Keratinocyte (primary cell): ENCODE measurements at regions not wholly inside any gene's neighbourhood (a gene's known extent, or its start where the extent isn't known, plus 50 kb on each side); places are given as distances from the start of the nearest gene placed in this dataset.

Experiments used
- DNase-seq: peaks from one replicate; pipeline ENCODE4 v3.0.0-alpha.2; 2011; ENCODE audit warnings: low read depth, missing footprints, low spot score
- FAIRE-seq: peaks from 2 replicates; lab custom pipeline; 2011; peaks lifted over from hg19 to GRCh38; lab: Jason Lieb, UNC
- H2AFZ ChIP-seq: 2 replicates; pipeline ENCODE4 v1.6.0; 2012; ENCODE audit warnings: low read length, control low read depth, inconsistent platforms; ENCODE audit not compliant: control insufficient read depth
- H3K27ac ChIP-seq: 2 replicates; pipeline ENCODE4 v1.5.1; 2011; ENCODE audit warnings: low read length; ENCODE audit not compliant: control insufficient read depth, insufficient read depth
- H3K27me3 ChIP-seq: 3 replicates; pipeline ENCODE4 v1.6.0; 2011; ENCODE audit warnings: low read length; ENCODE audit not compliant: control insufficient read depth, insufficient read depth; ENCODE audit errors: extremely low read depth
- H3K36me3 ChIP-seq, 2 experiments: 2 replicates in 1 of 2; 3 replicates in 1 of 2; pipeline ENCODE4 v1.5.1; 2011; ENCODE audit warnings: low read length in 2 of 2, mild to moderate bottlenecking in 1 of 2; ENCODE audit not compliant: control insufficient read depth in 2 of 2, insufficient read depth in 2 of 2; ENCODE audit errors: extremely low read depth in 1 of 2
- H3K4me1 ChIP-seq: 3 replicates; pipeline ENCODE4 v1.5.1; 2011; ENCODE audit warnings: low read length; ENCODE audit not compliant: control insufficient read depth, insufficient read depth; ENCODE audit errors: extremely low read depth
- H3K4me2 ChIP-seq: 3 replicates; pipeline ENCODE4 v1.6.0; 2011; ENCODE audit warnings: low read depth, low read length; ENCODE audit not compliant: control insufficient read depth, insufficient read depth; ENCODE audit errors: extremely low read depth
- H3K4me3 ChIP-seq, 3 experiments: fragments of 200-600 bp in 1 of 3; sonication (generic) in 1 of 3; 2 replicates in 2 of 3; 3 replicates in 1 of 3; pipeline ENCODE4 v1.5.1; 2011 to 2016; ENCODE audit warnings: low read length in 3 of 3, mild to moderate bottlenecking in 3 of 3, control low read depth in 2 of 3, inconsistent platforms in 1 of 3, low read depth in 1 of 3, mixed read lengths in 1 of 3, mixed run types in 1 of 3, moderate library complexity in 1 of 3; ENCODE audit not compliant: control insufficient read depth in 2 of 3, insufficient read depth in 2 of 3; ENCODE audit errors: extremely low read depth in 1 of 3
- H3K79me2 ChIP-seq: 2 replicates; pipeline ENCODE4 v1.6.0; 2012; ENCODE audit warnings: low read length; ENCODE audit not compliant: control insufficient read depth, insufficient read depth
- H3K9ac ChIP-seq: 3 replicates; pipeline ENCODE4 v1.6.0; 2011; ENCODE audit warnings: low read length; ENCODE audit not compliant: control insufficient read depth, insufficient read depth; ENCODE audit errors: extremely low read depth
- H3K9me1 ChIP-seq: 3 replicates; pipeline ENCODE4 v1.6.0; 2011; ENCODE audit warnings: low read length; ENCODE audit not compliant: control insufficient read depth, insufficient read depth; ENCODE audit errors: extremely low read depth
- H3K9me3 ChIP-seq: 2 replicates; pipeline ENCODE4 v1.5.1; 2012; ENCODE audit warnings: low read depth, low read length; ENCODE audit not compliant: control insufficient read depth
- H4K20me1 ChIP-seq: 3 replicates; pipeline ENCODE4 v1.6.0; 2011; ENCODE audit warnings: low read length; ENCODE audit not compliant: control insufficient read depth, insufficient read depth; ENCODE audit errors: extremely low read depth
- EZH2 ChIP-seq: IDR thresholded peaks from one replicate; pipeline ENCODE4 v1.6.1; 2012; ENCODE audit warnings: inconsistent platforms, mild to moderate bottlenecking, low read length, moderate library complexity
- dilution Hi-C: fragments of 300-500 bp; cut with MboI; formaldehyde crosslinking; loops from one replicate; pipeline ENCODE4 v1.7.0; 2020; ENCODE audit warnings: low sequenced_read_pairs; ENCODE audit not compliant: extremely low pct_ligation_motif_present
- TF ChIP-seq, protein P1 (sequence below), 3 experiments: IDR thresholded peaks in 1 of 3; conservative IDR thresholded peaks in 1 of 3; optimal IDR thresholded peaks in 1 of 3; 2 replicates in 2 of 3; 3 replicates in 1 of 3; pipeline versions ENCODE3 to v1.5.1; 2011; ENCODE audit warnings: low read length in 3 of 3, mild to moderate bottlenecking in 3 of 3, moderate library complexity in 2 of 3, control low read depth in 1 of 3, inconsistent platforms in 1 of 3; ENCODE audit not compliant: insufficient read depth in 2 of 3; ENCODE audit errors: extremely low read depth in 1 of 3

DNA sequence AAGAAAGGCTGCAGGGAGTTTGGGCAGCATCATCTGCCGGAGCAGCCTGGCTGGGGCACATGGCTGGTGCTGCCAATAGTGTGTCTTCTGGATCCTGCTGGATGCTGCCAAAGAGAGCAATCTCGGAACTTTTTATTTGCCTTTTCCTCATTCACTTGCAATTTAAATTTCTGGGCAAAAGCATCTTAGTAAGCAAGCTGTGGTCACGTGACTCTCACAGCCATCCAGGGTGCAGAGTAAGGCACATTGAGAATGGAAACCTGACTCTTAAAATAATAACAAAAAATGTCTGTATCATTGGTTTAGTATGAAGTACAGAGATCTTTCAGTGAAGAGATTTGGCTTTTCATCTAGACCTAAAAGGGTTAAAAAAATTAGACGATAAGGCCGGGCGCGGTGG lies 910.3 kb downstream of the STIM2 start:
- dilution Hi-C loops: no loop called here

GRCh38 chr4:27775156-27775555 lies 914.5 kb downstream of the STIM2 start:
- no peaks in the 10 kb centered on the region for H3K27me3 ChIP-seq
- no peaks in the 10 kb centered on the region for H3K9me1 ChIP-seq
- dilution Hi-C loops: no loop called here
- H3K9ac ChIP-seq: no peak overlapping the region
- FAIRE-seq (no peak), DNase-seq (no peak)
- H3K4me1 ChIP-seq: no peaks in the 10 kb centered on the region
- no peaks in the 10 kb centered on the region for H3K36me3 ChIP-seq
- H4K20me1 ChIP-seq: no peaks in the 10 kb centered on the region
- H3K79me2 ChIP-seq: no peaks in the 10 kb centered on the region
- no peaks in the 10 kb centered on the region for H3K9me3 ChIP-seq
- no peak overlapping the region for H3K4me3 ChIP-seq
- H2AFZ ChIP-seq: no peak overlapping the region
- H3K4me2 ChIP-seq: no peak overlapping the region
- H3K27ac ChIP-seq: no peak overlapping the region
- TF ChIP-seq, protein P1, sequence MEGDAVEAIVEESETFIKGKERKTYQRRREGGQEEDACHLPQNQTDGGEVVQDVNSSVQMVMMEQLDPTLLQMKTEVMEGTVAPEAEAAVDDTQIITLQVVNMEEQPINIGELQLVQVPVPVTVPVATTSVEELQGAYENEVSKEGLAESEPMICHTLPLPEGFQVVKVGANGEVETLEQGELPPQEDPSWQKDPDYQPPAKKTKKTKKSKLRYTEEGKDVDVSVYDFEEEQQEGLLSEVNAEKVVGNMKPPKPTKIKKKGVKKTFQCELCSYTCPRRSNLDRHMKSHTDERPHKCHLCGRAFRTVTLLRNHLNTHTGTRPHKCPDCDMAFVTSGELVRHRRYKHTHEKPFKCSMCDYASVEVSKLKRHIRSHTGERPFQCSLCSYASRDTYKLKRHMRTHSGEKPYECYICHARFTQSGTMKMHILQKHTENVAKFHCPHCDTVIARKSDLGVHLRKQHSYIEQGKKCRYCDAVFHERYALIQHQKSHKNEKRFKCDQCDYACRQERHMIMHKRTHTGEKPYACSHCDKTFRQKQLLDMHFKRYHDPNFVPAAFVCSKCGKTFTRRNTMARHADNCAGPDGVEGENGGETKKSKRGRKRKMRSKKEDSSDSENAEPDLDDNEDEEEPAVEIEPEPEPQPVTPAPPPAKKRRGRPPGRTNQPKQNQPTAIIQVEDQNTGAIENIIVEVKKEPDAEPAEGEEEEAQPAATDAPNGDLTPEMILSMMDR (optimal IDR thresholded peaks at IDR 0.05 in 1 of 3, IDR thresholded peaks at IDR 0.05 in 1 of 3, conservative IDR thresholded peaks at IDR 0.05 in 1 of 3; ENCODE audit: extremely low read depth in 1 of 3, insufficient read depth in 2 of 3, low read length in 3 of 3): no peak
- TF ChIP-seq EZH2: no peak

More for the DNA sequence above, 910.3 kb downstream of the STIM2 start:
- Histone ChIP-seq H3K79me2 (no peaks in the 10 kb centered on the region), H4K20me1 (no peaks in the 10 kb centered on the region), H3K9ac (no peak overlapping the region), H3K27me3 (no peaks in the 10 kb centered on the region), H3K9me3 (no peaks in the 10 kb centered on the region), H3K4me1 (no peaks in the 10 kb centered on the region), H3K27ac (no peak overlapping the region), H3K4me3 (no peak overlapping the region), H3K9me1 (no peaks in the 10 kb centered on the region), H3K4me2 (no peak overlapping the region), H2AFZ (no peak overlapping the region), H3K36me3 (no peaks in the 10 kb centered on the region)
- FAIRE-seq: no peak
- TF ChIP-seq EZH2: no peak
- TF ChIP-seq, protein P1 (optimal IDR thresholded peaks at IDR 0.05 in 1 of 3, IDR thresholded peaks at IDR 0.05 in 1 of 3, conservative IDR thresholded peaks at IDR 0.05 in 1 of 3; ENCODE audit: extremely low read depth in 1 of 3, insufficient read depth in 2 of 3, low read length in 3 of 3): no peak
- no peak for DNase-seq
